ENCODE measurements at regions not wholly inside any gene's neighbourhood (a gene's known extent, or its start where the extent isn't known, plus 50 kb on each side); places are given as distances from the start of the nearest gene placed in this dataset.

GRCh38 chr6:91023529-91023928, 436.7 kb upstream of the MAP3K7 start:
- H3K9ac ChIP-seq (ENCODE audit: control insufficient read depth, extremely low read depth, insufficient read depth, low read length), result no peak overlapping the region
- no peak overlapping the region for H3K4me2 ChIP-seq (ENCODE audit: control insufficient read depth, extremely low read depth, insufficient read depth, low read depth, low read length)
- H3K27me3 ChIP-seq (ENCODE audit: control insufficient read depth, extremely low read depth, insufficient read depth, low read length), result peaks cover 4% of the 10 kb centered on the region
- no peaks in the 10 kb centered on the region for H3K79me2 ChIP-seq (ENCODE audit: control insufficient read depth, insufficient read depth, low read length)
- no peaks in the 10 kb centered on the region for H3K36me3 ChIP-seq (ENCODE audit: control insufficient read depth in 2 of 2, extremely low read depth in 1 of 2, insufficient read depth in 2 of 2, low read length in 2 of 2)
- no peaks in the 10 kb centered on the region for H3K4me1 ChIP-seq (ENCODE audit: control insufficient read depth, extremely low read depth, insufficient read depth, low read length)
- H3K4me3 ChIP-seq (ENCODE audit: control insufficient read depth in 2 of 3, extremely low read depth in 1 of 3, insufficient read depth in 2 of 3, low read depth in 1 of 3, low read length in 3 of 3), result no peak overlapping the region
- H2AFZ ChIP-seq (ENCODE audit: control insufficient read depth, low read length), result no peak overlapping the region
- H3K9me1 ChIP-seq (ENCODE audit: control insufficient read depth, extremely low read depth, insufficient read depth, low read length), result no peaks in the 10 kb centered on the region
- H4K20me1 ChIP-seq (ENCODE audit: control insufficient read depth, extremely low read depth, insufficient read depth, low read length), result no peaks in the 10 kb centered on the region
- FAIRE-seq, result no peak
- H3K9me3 ChIP-seq (ENCODE audit: control insufficient read depth, low read depth, low read length), result no peaks in the 10 kb centered on the region
- dilution Hi-C loops (cut with MboI; ENCODE audit: extremely low pct_ligation_motif_present, low sequenced_read_pairs), result no loop called here
- no peak for DNase-seq (ENCODE audit: low read depth, low spot score)
- TF ChIP-seq EZH2 (IDR thresholded peaks at IDR 0.05; ENCODE audit: low read length) (no peak), CTCF (optimal IDR thresholded peaks at IDR 0.05 in 1 of 3, IDR thresholded peaks at IDR 0.05 in 1 of 3, conservative IDR thresholded peaks at IDR 0.05 in 1 of 3; ENCODE audit: extremely low read depth in 1 of 3, insufficient read depth in 2 of 3, low read length in 3 of 3) (no peak)
- no peak overlapping the region for H3K27ac ChIP-seq (ENCODE audit: control insufficient read depth, insufficient read depth, low read length)

GRCh38 chr6:91020744-91021143, 433.9 kb upstream of the MAP3K7 start:
- Histone ChIP-seq H4K20me1 (ENCODE audit: control insufficient read depth, extremely low read depth, insufficient read depth, low read length) (no peaks in the 10 kb centered on the region), H3K9me1 (ENCODE audit: control insufficient read depth, extremely low read depth, insufficient read depth, low read length) (no peaks in the 10 kb centered on the region), H3K4me1 (ENCODE audit: control insufficient read depth, extremely low read depth, insufficient read depth, low read length) (no peaks in the 10 kb centered on the region), H3K27me3 (ENCODE audit: control insufficient read depth, extremely low read depth, insufficient read depth, low read length) (no peaks in the 10 kb centered on the region), H3K79me2 (ENCODE audit: control insufficient read depth, insufficient read depth, low read length) (no peaks in the 10 kb centered on the region), H3K27ac (ENCODE audit: control insufficient read depth, insufficient read depth, low read length) (no peak overlapping the region), H3K9ac (ENCODE audit: control insufficient read depth, extremely low read depth, insufficient read depth, low read length) (no peak overlapping the region), H2AFZ (ENCODE audit: control insufficient read depth, low read length) (no peak overlapping the region), H3K9me3 (ENCODE audit: control insufficient read depth, low read depth, low read length) (no peaks in the 10 kb centered on the region), H3K4me3 (ENCODE audit: control insufficient read depth in 2 of 3, extremely low read depth in 1 of 3, insufficient read depth in 2 of 3, low read depth in 1 of 3, low read length in 3 of 3) (no peak overlapping the region), H3K4me2 (ENCODE audit: control insufficient read depth, extremely low read depth, insufficient read depth, low read depth, low read length) (no peak overlapping the region), H3K36me3 (ENCODE audit: control insufficient read depth in 2 of 2, extremely low read depth in 1 of 2, insufficient read depth in 2 of 2, low read length in 2 of 2) (no peaks in the 10 kb centered on the region)
- DNase-seq (ENCODE audit: low read depth, low spot score), result no peak
- TF ChIP-seq EZH2 (IDR thresholded peaks at IDR 0.05; ENCODE audit: low read length) (no peak), CTCF (optimal IDR thresholded peaks at IDR 0.05 in 1 of 3, IDR thresholded peaks at IDR 0.05 in 1 of 3, conservative IDR thresholded peaks at IDR 0.05 in 1 of 3; ENCODE audit: extremely low read depth in 1 of 3, insufficient read depth in 2 of 3, low read length in 3 of 3) (no peak)
- dilution Hi-C loops (cut with MboI; ENCODE audit: extremely low pct_ligation_motif_present, low sequenced_read_pairs), result no loop called here
- FAIRE-seq, result no peak

All from keratinocyte (primary cell).